ENCODE measurements at regions not wholly inside any gene's neighbourhood (a gene's known extent, or its start where the extent isn't known, plus 50 kb on each side); places are given as distances from the start of the nearest gene placed in this dataset.

DNA sequence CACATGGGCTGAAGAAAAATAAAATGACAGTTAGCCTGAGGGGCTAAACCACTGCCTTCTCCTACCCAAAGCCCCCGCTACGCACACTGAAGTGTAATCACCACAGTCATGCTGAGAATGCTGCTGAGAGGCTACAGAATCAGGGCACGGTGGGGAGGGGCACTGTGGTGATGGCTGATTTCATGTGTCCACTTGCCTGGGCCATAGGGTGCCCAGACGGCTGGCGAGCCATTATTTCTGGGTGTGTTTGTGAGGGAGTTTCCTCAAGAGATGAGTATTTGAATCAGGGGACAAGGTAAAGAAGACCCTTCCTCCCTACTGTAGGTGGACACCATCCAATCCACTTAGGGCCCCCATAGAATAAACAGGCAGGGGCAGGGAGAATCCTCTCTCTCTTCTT lies 1313.2 kb downstream of the TBC1D22A start:
- H3K4me3 ChIP-seq (ENCODE audit: low read length): no peak overlapping the region
- H3K36me3 ChIP-seq (ENCODE audit: control insufficient read depth, low read length): no peaks in the 10 kb centered on the region
- peaks cover 87% of the 10 kb centered on the region for H3K4me1 ChIP-seq (ENCODE audit: control insufficient read depth, low read length)
- no peak overlapping the region for H3K4me2 ChIP-seq (ENCODE audit: low read length)
- H3F3A ChIP-seq (ENCODE audit: control insufficient read depth, insufficient read depth): peaks cover 21% of the 10 kb centered on the region
- H4K20me1 ChIP-seq (ENCODE audit: control insufficient read depth, insufficient read depth, low read depth, low read length): no peaks in the 10 kb centered on the region
- no peak overlapping the region for H3K27ac ChIP-seq (ENCODE audit: low read depth, low read length)
- H3K9me3 ChIP-seq (ENCODE audit: control insufficient read depth, insufficient read depth, low read length): no peaks in the 10 kb centered on the region
- H3K79me2 ChIP-seq (ENCODE audit: control insufficient read depth, low read length): no peaks in the 10 kb centered on the region
- H3K27me3 ChIP-seq (ENCODE audit: control insufficient read depth, low read length): no peaks in the 10 kb centered on the region
- H3K9me2 ChIP-seq (replicated peaks; ENCODE audit: control insufficient read depth, low read length): no peaks in the 10 kb centered on the region
- TF ChIP-seq, protein P1, sequence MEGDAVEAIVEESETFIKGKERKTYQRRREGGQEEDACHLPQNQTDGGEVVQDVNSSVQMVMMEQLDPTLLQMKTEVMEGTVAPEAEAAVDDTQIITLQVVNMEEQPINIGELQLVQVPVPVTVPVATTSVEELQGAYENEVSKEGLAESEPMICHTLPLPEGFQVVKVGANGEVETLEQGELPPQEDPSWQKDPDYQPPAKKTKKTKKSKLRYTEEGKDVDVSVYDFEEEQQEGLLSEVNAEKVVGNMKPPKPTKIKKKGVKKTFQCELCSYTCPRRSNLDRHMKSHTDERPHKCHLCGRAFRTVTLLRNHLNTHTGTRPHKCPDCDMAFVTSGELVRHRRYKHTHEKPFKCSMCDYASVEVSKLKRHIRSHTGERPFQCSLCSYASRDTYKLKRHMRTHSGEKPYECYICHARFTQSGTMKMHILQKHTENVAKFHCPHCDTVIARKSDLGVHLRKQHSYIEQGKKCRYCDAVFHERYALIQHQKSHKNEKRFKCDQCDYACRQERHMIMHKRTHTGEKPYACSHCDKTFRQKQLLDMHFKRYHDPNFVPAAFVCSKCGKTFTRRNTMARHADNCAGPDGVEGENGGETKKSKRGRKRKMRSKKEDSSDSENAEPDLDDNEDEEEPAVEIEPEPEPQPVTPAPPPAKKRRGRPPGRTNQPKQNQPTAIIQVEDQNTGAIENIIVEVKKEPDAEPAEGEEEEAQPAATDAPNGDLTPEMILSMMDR (IDR thresholded peaks at IDR 0.05; ENCODE audit: low read depth, low read length, poor library complexity, severe bottlenecking): no peak
- no peak for TF ChIP-seq EZH2phosphoT487 (IDR thresholded peaks at IDR 0.05; ENCODE audit: borderline replicate concordance, low read length)

DNA sequence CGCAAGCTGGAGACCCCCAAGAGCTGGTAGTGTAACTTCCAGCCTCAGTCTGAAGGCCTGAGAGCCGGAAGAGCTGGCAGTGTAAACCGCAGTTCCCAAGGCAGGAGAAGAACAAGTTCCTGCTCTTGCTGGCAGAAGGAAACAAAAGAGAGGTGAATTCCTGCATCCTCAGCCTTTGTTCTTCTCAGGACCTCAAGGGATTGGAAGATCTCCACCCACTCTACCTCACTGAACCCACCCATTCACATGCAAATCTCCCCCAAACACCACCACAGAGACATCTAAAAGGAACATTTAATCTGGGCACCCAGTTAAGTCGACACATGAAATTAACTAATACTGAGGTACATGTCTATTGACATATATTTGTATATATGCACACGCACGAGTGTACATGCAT lies 1310.3 kb downstream of the TBC1D22A start:
- peak overlapping the region; percentile 73 for H3K4me2 ChIP-seq (ENCODE audit: low read length)
- peak overlapping the region; percentile 95 for H3K27ac ChIP-seq (ENCODE audit: low read depth, low read length)
- H3K9me3 ChIP-seq (ENCODE audit: control insufficient read depth, insufficient read depth, low read length): peaks cover 4% of the 10 kb centered on the region; the same call in 1 of the 2 replicates
- H4K20me1 ChIP-seq (ENCODE audit: control insufficient read depth, insufficient read depth, low read depth, low read length): no peaks in the 10 kb centered on the region
- no peaks in the 10 kb centered on the region for H3K27me3 ChIP-seq (ENCODE audit: control insufficient read depth, low read length)
- no peaks in the 10 kb centered on the region for H3K9me2 ChIP-seq (replicated peaks; ENCODE audit: control insufficient read depth, low read length)
- TF ChIP-seq, protein P1 (IDR thresholded peaks at IDR 0.05; ENCODE audit: low read depth, low read length, poor library complexity, severe bottlenecking): no peak
- no peak for TF ChIP-seq EZH2phosphoT487 (IDR thresholded peaks at IDR 0.05; ENCODE audit: borderline replicate concordance, low read length)
- peaks cover 86% of the 10 kb centered on the region for H3K4me1 ChIP-seq (ENCODE audit: control insufficient read depth, low read length)
- peaks cover 10% of the 10 kb centered on the region for H3K36me3 ChIP-seq (ENCODE audit: control insufficient read depth, low read length)
- H3F3A ChIP-seq (ENCODE audit: control insufficient read depth, insufficient read depth): peaks cover 23% of the 10 kb centered on the region
- H3K79me2 ChIP-seq (ENCODE audit: control insufficient read depth, low read length): no peaks in the 10 kb centered on the region
- H3K4me3 ChIP-seq (ENCODE audit: low read length): peak overlapping the region; percentile 39

DNA sequence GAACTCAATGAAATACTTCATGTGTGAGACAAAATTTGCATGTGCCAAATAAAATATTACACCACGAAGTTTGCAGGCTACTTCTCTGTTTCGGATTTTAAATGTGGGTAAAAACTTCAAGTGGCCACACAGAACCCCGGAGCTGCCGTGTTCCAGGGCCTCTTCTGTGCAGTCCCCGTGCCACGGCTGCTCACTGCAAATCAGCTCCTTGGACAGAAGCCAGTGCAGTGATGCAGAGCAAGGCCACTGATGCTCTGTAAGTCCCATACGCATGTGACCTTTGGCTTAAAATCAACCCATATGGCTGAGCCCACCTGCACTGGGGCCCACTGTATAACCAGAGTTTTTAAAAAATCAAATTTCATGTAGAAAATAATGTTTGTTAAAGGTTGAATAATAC lies 1309.4 kb downstream of the TBC1D22A start:
- peaks cover 78% of the 10 kb centered on the region for H3K4me1 ChIP-seq (ENCODE audit: control insufficient read depth, low read length)
- peak overlapping the region; percentile 73 for H3K4me2 ChIP-seq (ENCODE audit: low read length)
- H3K36me3 ChIP-seq (ENCODE audit: control insufficient read depth, low read length): peaks cover 10% of the 10 kb centered on the region
- peaks cover 23% of the 10 kb centered on the region for H3F3A ChIP-seq (ENCODE audit: control insufficient read depth, insufficient read depth)
- H3K9me3 ChIP-seq (ENCODE audit: control insufficient read depth, insufficient read depth, low read length): peaks cover 4% of the 10 kb centered on the region; the same call in 1 of the 2 replicates
- H3K27me3 ChIP-seq (ENCODE audit: control insufficient read depth, low read length): no peaks in the 10 kb centered on the region
- H3K9me2 ChIP-seq (replicated peaks; ENCODE audit: control insufficient read depth, low read length): no peaks in the 10 kb centered on the region
- peak overlapping the region; percentile 54 for H3K4me3 ChIP-seq (ENCODE audit: low read length)
- TF ChIP-seq, protein P1 (IDR thresholded peaks at IDR 0.05; ENCODE audit: low read depth, low read length, poor library complexity, severe bottlenecking): no peak
- TF ChIP-seq EZH2phosphoT487 (IDR thresholded peaks at IDR 0.05; ENCODE audit: borderline replicate concordance, low read length): no peak
- no peaks in the 10 kb centered on the region for H4K20me1 ChIP-seq (ENCODE audit: control insufficient read depth, insufficient read depth, low read depth, low read length)
- peak overlapping the region; percentile 95 for H3K27ac ChIP-seq (ENCODE audit: low read depth, low read length)
- H3K79me2 ChIP-seq (ENCODE audit: control insufficient read depth, low read length): no peaks in the 10 kb centered on the region
